NCI-H1105 (cell line): ENCODE measurements at regions not wholly inside any gene's neighbourhood (a gene's known extent, or its start where the extent isn't known, plus 50 kb on each side); places are given as distances from the start of the nearest gene placed in this dataset.

Experiments used
- DNase-seq: peaks from one replicate; lab custom pipeline; 2025; lab: John Stamatoyannopoulos, UW

DNA sequence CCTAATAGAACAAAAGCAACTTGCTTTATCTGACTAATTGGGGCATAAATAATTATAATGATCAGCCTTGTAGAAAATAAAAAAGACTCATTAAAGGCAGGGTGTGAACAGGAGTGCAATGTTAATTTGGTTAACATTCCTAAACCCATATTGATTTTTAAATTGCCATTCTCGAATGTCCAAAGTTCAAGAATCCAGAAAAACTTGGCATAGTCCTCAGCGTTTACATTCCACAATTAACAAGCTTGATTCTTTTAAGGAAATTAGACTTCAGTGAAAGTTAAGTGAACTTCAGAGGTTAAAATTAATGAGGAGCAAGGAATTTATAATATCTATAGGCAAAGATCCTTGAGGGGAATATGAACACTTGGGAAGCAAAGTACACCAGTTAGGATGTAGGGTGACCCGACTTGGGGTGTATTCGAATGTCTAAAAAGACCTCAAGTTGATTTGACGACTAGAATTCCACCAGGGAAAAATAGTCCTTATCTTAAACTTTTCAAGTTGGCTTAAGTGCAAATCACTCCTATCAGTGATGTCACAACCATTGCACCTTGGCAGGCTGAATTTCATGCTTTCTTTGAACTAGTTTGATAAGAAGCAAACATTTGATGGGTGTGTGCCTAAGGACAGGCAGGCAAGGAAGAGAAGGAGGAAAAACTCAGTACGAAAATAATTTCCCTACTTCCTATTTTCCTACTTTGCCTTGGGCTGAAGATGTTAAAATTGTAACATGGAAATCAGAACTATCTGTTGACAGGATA is 830.4 kb upstream of the COBL start:
- no peak for DNase-seq

DNA sequence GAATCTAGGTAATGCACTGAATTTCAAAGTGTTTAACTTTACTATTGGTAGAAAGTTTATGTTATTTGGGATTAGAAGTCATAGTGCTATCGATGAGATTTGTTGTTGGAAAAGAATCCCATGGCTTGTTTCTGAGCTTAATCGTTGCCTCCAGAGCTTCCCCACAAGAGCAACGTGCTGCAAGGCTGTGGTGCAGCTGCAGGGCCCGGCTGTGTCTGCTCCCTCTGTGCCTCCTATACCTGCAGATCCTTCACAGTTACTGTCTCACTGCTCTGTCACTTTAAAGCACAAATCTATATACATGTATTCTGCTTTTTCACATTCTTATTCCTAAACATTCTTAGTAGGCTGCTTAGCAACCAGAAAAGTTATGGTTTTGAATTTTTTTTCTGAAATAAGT is 826.6 kb upstream of the COBL start:
- no peak for DNase-seq

DNA sequence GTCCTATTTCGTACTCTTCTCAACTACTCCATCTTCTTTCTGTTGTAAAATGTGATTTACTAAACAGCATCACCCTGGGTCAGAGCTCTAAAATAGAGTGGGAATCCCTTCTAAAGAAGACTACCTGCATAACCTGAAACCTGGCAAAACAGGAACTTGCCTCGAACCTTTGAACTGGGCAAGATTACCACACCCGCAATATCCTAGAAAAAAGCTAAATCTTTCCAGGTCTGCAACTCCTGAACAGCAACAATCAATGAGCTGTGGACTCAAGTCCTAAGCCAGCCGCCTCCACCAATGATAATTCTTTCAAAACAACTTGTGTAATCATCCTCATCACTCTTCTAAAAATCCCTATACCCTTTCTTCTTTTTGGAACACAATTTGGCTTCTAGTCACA is 824.2 kb upstream of the COBL start:
- DNase-seq: no peak

DNA sequence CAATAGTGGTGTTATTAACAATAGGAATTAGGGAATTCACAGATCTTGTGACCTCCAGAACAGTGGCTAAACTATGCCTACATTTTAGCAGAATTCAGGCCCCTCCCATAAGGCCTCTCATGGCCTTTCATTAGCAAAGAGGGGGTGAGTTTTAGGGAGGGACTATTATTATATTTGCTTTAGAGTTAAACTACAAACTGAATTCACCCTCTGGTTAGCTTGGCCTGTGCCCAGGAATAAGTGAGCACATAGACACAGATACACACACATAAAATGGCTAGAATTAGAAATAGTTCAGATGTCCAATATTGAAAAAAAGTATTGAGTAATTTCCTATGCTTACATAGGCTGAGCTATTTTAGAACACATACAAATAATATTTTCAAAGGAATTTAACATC is 818.8 kb upstream of the COBL start:
- DNase-seq: no peak

DNA sequence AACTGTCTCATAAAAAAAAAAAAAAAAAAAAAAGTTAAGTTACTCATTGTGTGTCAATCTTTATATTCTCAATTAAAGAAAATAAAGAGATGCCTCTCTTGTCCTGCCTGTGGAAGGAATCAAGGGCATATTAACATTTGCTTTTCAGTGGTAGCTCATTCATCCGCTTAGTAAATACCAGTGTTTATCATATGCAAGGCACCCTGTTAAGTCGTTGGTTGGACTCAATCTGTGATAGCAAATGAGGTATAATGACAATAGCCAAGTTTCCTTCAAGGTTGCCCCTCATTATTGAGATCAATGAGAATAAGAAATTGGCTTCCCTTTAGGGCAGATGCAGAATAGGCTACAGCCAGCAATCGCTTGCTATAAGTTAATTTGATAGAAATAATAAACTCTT is 812.7 kb upstream of the COBL start:
- no peak for DNase-seq

DNA sequence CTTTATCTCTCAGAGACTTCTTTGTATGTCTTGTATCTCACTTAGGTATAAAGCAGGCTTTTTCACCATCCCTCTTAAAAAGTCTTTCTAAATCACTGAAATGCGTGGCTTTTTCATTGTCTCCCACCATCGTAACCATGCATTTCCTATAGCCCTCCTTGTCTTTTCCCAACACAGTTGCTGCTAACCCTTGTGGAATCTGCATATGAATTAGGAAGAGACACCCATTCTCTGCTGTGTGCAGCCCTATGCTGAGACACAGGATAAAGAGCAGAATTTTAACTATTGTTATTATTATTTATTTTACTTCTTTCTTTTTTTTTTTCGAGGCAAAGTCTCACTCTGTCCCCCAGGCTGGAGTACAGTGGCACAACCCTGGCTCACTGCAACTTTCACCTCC is 804.3 kb upstream of the COBL start:
- DNase-seq: no peak

DNA sequence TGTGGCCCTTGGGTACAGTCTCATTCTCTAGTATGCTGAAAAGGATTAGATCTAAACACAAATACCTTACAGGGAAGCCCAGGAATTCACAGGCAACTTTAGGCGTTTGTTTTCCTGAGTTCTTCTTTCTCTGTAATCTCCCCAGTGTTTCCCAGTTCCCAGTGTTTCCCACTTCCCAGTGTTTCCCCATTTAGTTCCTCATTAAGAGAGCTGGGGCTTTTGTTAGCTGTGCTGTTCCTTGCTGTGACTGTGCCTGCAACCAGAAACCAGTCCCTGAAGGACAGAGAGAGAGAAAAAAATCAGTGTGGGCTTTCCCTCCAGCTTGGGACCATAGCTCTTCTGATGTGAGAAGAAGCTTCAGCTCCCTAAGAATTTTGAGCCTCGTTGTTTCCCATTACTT is 802.9 kb upstream of the COBL start:
- DNase-seq: no peak

DNA sequence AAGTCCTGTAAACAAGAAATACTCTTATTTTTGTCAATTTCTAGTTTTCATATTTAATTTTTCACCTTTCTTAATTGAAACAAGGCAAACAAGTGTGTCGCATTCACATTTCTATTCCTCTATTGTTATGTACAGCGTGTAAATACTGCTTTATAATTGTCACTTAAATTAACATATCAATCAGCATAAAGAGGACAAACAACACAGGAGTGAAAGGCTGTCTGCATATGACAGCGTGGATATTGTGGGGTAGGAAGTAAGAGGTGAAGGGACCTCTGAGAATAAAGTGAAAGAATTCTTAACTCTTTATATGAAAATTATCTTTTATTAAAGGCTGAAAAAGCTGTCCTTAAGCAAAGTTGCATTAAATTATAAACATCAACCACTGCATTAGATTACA is 797.9 kb upstream of the COBL start:
- no peak for DNase-seq

DNA sequence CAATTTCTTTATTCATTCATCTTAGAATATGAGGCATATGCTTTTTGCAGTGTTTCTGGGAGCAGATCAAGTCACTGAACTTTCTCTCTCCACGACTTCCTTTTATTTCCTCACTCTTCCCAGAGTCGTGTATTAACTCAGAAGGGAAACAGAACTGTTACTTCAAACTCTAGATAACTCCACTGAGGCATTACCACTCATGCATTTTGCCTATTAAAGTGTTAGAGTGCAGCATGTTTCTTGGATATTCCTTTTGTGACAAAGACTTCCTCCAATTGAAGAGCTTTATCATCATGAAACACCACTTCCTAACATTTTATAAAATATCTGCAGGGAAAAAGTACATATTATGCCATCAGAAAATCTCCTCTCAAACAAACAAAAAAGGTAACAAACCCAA is 797.4 kb upstream of the COBL start:
- DNase-seq: no peak

DNA sequence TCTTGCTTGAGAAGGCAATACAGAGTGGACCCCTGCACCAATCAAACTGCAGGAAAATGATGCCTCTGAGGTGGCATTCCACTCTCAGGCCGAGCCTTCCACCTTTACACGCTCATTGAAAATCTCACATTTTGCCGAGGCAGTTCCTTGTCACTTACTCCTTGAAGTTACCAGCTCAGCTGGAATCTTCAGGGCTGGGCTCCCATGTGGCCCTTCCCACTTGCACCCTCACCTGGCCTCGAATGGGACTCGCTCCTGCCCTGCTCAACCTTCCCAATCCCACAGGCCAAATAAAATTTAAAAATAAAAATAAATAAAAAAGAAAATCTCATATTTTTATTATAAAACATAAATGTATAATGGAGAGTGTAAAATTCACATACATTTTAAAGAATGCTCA is 790.7 kb upstream of the COBL start:
- DNase-seq: no peak

DNA sequence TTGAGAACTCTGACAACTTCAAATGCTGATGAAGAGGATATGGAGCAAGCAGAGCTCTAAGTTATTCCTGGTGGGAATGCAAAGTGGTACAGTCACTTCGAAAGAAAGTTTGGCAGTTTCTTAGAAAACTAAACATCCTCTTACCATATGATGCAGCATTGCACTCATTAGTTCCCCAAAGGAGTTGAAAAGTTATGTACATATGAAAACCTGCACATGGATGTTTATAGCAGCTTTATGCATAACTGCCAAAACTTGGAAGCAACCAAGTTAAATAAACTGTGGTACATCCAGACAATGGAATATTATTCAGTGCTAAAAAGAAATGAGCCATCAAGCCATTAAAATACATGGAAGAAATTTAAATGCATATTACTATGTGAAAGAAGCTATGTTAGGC is 779.3 kb upstream of the COBL start:
- no peak for DNase-seq

DNA sequence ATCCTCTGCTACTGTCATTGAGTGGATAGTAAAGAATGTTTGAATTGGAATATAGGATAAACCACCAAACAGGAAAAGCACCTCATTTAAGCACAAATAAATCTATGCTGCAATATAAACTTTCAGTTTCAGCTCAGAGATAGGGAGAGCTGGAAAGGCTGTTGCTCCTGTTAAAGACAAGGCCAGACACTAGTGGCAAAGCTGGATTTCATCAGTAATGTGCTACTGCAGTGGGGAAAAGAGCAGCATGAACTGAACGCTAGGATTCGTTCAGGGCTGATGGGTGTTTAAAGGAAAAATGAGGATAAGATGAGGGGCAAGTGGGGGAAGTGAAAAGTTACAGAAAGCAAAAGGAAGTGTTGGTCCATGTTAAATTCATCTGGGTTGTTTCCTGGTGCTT is 775.4 kb upstream of the COBL start:
- no peak for DNase-seq

DNA sequence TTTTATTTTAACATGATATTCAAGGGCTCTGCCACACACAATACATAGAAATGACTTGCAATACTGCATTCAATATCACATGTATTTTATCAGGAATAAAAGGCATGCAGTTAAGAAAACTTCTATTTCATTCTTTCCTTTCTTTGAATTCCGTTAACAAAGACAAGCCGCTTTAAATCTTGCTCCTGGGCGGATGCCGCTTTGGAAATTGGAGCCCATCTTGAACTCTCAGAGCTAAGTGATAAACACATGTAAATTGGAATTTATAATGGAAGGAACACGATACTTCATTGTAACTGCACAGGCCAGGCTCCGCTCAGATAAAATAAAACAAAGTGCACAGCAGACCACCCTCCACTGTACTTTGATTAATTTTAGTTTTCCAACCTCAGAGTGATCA is 774.5 kb upstream of the COBL start:
- DNase-seq: no peak

DNA sequence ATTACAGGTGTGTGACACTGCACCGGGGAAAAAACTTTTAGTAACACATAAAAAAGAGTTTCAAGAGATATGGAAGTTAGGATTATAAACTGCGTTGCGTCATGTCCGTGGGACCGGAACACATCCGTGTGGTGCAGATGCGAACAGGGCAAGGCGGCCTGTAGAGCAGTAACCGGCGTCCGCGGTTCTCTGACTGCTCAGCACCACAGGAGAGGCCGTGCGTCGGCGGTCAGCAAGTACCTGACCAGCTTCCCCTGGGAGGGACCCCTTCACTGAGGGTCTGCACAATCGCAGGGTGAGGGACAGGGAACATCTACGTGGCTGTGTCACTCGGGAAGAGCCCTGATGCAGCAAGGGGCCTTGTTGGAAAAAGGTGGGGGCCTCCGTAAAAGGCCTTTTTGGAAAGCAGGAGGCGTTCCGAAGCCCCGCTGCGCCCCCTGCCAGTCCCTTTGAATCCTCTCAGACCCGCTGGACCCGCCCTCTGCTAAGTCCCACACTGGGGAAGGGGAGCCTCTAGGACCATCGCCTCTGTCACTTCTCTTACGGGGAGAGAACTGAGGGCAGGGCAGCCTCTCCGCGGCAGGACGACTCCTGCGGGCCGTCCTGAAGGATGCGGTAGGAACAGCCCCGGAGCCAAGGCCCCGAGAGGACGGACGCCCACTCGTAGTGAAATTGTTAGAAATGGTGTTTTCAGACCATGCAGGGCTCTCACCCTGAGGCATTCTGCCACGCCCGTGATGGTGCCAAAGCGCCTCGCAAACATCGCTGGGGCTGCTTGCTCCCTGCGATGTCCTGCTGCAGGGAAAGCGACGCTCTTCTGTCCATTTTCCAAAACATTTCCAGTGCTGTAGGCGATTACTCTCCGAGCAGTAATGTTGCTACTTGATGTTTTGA is 771.6 kb upstream of the COBL start:
- no peak for DNase-seq

DNA sequence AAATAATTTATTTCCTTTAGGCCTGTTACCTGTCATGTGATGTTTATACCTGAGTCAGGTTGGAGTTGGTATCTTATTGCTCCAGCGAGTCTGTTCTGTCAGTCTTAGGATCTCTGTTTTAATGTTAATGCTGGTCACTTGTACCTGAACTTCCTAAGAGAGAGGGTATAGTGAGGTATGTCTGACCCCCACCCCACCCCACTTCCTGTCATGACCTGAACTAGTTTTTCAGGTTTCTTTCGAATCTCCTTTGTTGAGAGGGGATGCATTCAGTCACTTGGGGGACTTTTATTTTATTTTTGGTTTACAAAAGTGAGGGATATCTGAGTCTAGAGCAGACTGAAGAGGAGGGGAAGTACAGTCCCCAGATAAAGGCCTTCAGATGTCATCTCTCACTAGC is 769.0 kb upstream of the COBL start:
- no peak for DNase-seq

DNA sequence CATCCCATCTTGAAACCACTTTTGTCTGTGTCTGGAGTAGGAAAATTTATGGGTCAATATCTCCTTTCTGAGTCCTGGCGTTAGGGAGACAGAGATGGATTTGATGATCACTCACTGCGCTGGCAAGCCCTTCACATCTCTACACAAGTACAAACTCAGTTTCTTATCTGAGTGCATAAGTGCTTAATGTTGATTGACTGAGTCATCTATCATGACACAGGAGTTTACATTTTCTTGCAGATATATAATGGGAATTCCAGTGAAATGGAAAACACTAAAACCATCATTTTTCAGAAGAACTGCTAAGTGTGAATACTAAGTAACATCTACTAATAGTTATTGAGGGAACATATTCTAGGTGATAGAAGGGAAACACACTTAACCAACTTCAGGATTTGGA is 763.9 kb upstream of the COBL start:
- no peak for DNase-seq

DNA sequence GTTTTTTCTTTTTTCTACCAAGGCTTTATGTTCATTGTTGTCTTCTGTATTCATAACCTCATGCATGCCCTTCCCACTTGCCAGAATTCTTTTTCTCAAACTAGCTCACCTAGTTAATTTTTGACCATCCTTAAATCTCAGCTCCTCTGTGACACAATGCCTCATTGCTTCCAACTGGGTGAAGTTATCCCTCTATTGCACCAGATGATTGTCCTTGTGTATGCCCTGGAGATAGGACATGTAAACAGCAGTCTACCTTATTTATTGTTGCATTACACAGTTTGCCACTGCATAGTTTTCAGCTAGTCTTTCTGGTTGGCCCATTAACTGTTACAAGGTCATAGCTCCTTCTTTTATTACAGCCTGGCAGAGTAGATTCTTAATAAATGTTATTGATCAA is 763.1 kb upstream of the COBL start:
- DNase-seq: no peak

DNA sequence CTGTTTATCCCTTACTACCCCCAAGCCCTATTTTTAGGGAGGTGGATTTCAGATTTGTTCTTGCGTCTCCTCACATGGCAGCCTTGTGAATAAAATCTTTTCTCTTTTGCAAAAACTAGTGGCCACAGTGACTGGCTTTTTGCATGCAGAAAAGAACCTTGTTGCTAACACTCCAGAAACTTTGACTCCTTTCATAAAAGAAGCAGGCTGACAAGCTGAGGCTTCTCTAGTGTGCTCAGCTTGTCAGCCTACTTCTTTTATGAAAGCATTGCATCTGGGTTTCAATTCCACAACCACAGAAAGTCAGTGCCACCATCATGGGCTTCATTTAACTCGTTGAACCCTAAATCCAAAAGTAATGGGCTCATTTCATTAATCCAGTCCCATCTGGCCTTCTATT is 761.0 kb upstream of the COBL start:
- no peak for DNase-seq

DNA sequence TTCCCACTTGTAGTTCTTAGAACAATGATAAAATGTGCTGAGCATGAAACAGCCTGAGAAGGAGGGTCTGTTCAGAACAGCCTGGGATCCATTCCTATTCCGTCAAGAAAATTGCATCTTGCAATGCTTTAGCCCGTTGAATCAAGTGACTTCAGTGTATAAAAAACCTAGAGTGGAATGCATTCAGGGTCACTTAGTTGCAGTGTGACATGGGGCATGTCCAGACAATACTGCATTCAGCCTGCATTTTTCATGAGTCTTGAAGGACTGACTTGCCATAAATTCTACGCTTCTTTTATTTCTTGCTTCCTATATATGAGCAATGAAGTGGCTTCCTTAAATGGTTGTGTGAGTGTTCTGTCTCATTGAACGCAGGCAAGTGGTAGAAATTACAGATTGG is 758.3 kb upstream of the COBL start:
- no peak for DNase-seq

DNA sequence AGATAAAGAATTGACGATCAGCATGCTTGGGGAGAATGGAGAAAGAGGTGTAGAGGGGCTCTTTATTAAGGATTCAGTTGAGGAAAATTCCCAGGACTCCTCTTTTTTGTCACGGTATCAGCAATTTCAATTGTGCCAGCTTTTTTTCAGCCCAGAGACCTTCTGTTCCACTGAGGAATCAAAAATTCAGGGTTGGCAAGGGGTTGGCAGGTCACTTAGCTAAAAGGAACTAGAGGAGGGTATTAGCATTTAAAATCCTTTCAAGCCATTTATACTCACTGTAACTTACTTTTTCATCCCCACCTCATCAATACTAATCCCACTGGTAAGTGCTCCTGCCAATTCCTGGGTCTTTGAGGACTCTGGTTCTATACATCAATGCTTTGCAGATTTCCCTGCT is 757.5 kb upstream of the COBL start:
- no peak for DNase-seq

DNA sequence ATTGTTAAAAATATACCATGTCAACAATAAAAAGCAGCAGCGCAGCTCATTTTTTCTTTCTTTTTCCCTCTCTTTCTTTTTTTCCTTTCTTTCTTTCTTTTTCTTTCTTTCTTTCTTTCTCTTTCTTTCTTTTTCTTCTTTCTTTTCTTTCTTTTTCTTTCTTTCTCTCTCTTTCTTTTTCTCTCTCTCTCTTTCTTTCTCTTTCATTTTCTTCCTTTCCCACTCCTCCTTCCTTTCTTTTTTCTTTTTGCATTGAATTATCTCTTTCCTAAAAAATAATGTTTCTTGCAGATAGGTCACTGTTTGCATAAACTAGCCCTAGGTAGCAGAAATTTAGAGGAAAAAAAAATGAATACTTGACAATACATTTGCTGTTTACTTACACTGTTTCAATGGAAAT is 755.1 kb upstream of the COBL start:
- DNase-seq: no peak

DNA sequence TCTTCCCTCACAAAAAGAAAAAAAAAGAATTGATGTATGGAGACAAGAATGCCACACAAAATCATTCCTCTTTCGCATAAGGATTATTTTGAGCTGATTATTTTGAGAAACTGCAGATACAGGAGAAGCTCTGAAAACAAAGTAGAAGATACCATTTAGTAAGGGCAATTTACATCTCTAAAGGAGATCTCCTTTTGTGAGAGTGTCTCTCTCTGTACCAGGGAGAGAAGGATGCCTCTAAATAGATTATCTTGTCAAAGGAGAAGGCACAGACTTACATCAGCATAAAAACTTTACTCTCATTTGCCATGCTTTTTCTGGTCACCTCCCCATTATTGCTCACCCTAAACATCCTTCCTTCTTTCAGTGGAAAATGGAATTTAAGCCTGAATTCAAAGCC is 747.9 kb upstream of the COBL start:
- DNase-seq: no peak

DNA sequence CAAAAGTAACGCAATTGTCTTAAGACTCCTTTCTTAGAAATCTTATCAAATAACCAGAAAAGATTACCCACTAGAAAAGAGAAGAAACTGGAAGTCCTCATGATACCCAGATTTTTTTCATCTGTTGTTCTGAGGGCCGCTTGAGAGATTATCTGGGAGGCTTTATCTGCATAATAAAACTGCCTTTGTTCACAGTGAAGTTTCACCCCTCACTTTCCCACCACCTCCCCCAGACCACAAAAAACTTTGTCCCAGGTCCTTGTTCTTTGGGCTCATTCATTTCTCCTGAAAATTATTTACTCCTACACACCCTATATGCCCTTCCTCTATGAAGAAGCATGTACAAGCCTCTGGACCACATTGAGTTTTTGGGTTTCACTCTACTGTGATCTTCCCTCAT is 745.1 kb upstream of the COBL start:
- no peak for DNase-seq

DNA sequence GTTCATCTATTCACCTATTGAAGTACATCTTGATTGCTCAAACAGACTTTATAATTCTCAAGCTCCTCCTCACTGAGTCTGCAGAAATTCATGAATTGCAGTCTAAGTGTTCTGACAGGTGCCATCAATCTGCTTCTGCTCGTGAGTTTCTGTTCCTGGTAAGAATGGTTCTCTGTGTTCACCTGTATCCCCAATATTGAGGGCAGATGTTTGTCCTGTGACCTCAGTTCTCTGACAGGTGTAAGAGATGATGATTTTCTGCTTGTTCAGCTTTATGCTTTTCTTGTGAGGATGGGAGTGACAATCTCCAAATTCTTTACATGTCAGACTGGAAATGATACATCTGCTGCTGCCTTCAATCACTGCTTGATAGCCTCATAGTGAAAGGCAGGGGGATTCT is 736.9 kb upstream of the COBL start:
- no peak for DNase-seq
